ENCODE measurements at regions not wholly inside any gene's neighbourhood (a gene's known extent, or its start where the extent isn't known, plus 50 kb on each side); places are given as distances from the start of the nearest gene placed in this dataset.

DNA sequence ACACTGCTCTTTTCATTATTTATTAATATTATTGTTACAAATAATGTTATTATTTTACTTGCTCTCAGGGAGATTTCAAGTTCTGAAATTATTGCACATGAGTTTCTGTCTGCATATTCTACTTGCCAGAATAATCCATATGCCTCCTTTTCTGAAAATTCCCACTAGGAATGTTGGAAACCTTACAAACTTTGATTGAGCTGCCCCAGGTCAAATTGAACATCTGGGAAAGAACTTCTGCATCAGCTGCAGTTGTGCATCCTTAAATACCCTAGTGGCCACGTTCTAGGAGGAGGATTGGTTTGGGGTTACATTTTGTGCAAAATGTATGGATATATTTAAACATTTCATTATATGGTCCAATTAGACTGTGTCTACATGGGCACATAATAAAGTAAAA lies 1302.7 kb upstream of the PIK3C3 start:
- POLR2A ChIA-PET, result no interaction called here
- CTCF ChIA-PET, result no interaction called here

GRCh38 chr18:40651163-40651562 lies 1303.9 kb upstream of the PIK3C3 start:
- ChIA-PET POLR2A (no interaction called here), CTCF (no interaction called here)

DNA sequence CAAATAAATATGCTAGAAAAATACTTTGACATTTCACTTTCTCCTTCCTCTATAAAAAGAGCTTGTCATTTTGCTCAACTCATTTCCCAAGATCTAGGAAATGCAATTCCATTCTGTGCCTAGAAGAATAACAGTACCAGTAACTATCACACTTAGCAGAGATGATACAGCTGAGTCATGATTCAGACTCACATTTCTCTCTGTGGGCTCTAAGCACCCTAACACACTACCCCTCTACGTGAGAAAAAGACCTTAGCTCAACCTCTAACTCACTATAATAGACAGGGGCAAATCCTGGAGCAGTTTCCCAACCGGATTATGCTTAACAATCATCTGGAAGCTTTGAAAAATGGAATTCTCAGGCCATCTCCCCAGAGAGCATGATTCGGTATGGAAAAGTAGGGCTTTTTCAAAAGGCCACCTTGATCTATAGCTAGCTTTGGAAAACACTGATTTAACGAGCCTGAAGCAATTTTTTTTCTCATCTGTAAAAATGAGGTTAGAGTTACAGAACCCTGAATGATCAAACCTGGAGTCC lies 1312.3 kb upstream of the PIK3C3 start:
- ChIA-PET CTCF (interaction anchor here (0.6 kb wide), 1 partner anchor 951 kb away, joined by 3 read pairs; no protein-coding TSS in a partner anchor), POLR2A (no interaction called here)

DNA sequence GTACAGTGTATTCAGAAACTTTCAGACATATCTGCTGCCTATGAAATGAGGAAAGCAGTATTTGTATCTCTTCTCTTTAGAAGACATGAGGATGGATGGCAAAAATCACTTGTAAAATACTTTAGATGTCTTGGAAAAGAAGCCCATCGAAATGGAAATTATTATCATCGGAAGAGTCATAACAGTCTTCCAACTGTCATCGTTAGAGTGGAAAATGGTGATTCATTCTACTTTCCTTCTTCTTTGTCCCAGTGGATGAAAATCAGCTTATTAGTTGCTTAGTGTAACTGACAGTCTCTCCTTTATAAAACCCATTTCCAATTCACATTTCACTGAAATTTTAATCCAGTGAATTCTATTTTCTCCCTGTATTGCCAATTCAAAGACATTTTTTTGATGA lies 1323.7 kb upstream of the PIK3C3 start:
- POLR2A ChIA-PET, result no interaction called here
- CTCF ChIA-PET, result no interaction called here

DNA sequence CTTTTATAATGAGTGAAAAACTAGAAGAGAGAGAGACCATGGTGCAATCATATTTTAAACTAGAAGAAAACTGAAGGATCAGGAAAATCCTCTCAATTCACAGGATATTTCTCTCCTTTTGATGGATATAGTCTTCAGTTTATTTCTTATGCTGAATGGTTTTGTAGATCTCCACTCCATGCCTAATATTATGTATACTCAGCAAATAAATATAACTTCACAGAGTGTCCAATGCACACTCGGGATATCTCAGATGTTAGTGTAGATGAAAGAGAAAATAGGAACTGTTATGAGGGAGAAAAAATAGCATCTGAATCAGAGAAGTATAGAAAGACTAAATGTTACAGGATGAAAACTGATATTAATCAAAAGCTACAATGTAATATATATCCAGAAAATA lies 1324.5 kb upstream of the PIK3C3 start:
- ChIA-PET POLR2A (no interaction called here), CTCF (no interaction called here)

GRCh38 chr18:40624959-40625358 lies 1330.1 kb upstream of the PIK3C3 start:
- POLR2A ChIA-PET, result no interaction called here
- CTCF ChIA-PET, result no interaction called here

- CTCF ChIA-PET, result no interaction called here
- POLR2A ChIA-PET, result no interaction called here
Observed at GRCh38 chr18:40613721-40614120, 1341.3 kb upstream of the PIK3C3 start.

DNA sequence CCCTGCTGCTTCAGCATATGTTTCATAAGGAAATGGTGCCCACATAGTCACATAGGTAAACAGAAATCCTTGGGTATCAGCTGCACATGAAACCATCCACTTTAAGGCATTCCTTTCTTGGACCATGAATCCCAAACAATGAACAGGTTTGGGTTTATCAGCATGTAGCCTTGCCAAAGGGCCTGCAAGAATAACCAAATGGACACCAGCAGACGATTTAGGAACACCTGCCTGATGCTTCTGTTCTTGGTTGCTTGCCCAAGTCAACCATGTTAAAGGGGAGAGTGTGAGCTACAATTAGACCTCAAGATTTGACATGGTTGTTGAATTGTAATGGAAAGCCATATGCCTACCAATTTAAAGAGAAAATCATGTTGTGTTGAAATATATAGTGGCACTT lies 1342.7 kb upstream of the PIK3C3 start:
- ChIA-PET POLR2A (no interaction called here), CTCF (no interaction called here)

DNA sequence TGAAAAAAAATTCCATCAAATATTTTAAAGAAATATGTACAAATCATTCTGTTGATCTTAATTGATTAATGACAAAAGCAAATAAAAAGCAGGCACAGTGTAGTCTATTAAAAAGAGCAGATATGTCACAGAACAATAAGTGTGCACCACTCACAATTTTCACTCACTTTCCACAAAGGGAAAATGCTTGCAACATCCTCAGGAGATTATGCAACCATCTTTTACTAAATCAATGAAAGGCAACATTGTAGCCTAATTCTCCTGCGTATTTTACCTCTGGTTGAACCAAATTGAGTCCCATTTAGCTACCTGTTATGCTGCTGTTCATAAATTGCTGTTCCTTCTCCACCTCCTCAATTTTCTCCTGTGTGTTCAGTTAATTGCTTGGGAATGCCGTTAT lies 1346.8 kb upstream of the PIK3C3 start:
- POLR2A ChIA-PET, result no interaction called here
- CTCF ChIA-PET, result no interaction called here

- ChIA-PET CTCF (no interaction called here), POLR2A (no interaction called here)
Observed at GRCh38 chr18:40607542-40608148, 1347.4 kb upstream of the PIK3C3 start.

DNA sequence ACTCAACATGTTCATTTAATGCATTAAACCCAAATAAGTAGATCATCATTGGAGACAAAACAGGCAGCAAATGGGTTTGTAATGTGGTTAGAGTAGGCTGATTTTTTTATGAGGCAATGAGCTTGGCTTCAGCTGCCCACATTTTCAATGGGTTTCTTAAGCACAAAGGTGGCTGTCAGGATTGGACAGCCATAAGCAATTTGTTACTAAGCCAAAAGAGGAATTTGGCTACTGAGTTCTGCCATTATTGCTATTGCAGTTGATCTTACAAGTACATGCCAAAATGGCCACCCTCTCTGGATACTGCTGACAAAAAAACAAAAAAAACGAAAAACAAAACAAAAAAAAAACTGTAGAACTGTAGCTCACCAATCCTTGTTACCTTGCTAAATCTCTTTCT lies 1348.0 kb upstream of the PIK3C3 start:
- CTCF ChIA-PET, result no interaction called here
- POLR2A ChIA-PET, result no interaction called here

- ChIA-PET POLR2A (no interaction called here), CTCF (no interaction called here)
Observed at GRCh38 chr18:40583671-40584070, 1371.4 kb upstream of the PIK3C3 start.

GRCh38 chr18:40582105-40582504 lies 1372.9 kb upstream of the PIK3C3 start:
- ChIA-PET CTCF (no interaction called here), POLR2A (no interaction called here)

DNA sequence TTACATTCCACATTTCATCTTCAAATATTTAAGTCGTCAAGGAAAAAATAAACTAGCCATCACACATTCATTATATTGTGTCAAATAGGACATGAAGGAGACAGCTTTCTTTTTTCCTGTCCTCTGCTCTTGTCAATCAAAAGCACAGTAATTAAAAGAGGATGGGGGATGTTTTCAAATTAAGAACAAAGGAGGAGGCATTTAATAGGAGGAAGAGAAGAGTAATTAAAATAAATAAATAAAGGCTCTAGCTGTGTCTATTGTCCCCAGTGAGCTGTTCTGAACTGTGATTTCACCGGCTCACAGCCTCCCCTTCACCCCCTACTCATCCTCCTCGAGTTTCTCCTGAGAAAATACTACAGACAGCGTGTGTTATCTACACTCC lies 1377.1 kb upstream of the PIK3C3 start:
- POLR2A ChIA-PET, result no interaction called here
- CTCF ChIA-PET, result no interaction called here

DNA sequence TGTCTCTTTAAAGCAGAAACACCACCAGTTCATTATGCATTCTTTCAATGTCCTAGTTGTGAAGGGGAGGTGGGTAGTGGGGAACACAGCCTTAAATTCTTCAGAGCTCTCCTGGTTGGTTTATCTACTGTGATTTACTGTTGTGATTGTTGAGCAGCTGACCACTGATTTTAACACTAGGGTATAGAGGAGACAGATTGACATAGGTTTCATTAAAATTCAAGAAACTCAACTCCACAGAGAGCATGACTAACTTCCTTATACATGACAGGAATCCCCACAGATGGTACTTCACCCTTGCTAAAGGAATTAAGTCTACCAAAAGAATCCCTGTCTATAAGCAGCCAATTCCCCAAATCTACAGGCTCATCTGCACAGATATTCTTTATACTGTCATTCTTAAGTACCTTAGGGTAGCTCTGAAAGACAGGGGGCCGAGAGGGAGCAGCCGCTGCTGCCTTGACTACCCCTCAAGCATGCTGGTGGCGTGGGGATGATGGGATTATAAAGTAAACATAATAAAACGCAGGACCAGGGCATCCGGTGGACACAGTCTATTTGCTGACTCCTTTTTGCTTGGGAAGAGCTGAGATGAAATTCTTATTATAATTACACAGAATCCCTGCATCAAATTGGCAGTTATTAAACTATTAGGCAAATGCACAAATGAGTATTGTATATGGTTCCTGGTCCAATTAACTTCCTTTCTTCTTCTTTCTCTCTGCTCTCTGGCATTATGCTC lies 1377.6 kb upstream of the PIK3C3 start:
- ChIA-PET POLR2A (no interaction called here), CTCF (no interaction called here)

DNA sequence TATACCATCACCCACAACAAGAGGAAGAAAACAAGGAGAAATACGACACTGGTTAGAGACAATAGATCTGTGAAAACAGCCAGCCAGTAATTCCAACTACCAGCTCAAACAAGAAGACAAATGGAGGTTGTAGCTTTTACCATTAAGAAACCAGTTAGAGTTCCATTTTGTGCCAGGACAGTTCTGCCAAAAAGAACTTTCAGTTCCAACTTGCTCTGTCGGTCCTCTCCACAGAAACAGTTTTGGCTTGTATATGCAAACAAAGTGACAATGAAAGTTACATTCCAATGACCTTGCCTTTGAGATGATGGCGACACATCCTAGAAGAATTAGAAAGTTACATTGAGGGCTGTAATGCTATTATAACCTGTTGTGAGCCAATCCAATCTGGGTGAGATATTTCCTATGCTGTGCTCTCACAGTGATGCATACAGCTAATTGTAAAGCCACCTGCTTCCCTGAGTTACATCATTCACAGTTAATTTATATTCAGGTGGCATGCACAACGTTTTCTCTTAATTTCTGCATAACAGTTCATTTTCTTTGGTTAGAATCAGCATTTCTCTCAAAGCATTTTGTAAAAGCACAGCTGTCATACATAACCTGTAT lies 1378.4 kb upstream of the PIK3C3 start:
- CTCF ChIA-PET, result no interaction called here
- POLR2A ChIA-PET, result no interaction called here

GRCh38 chr18:40570615-40571014 lies 1384.4 kb upstream of the PIK3C3 start:
- ChIA-PET CTCF (no interaction called here), POLR2A (no interaction called here)

- CTCF ChIA-PET, result no interaction called here
- POLR2A ChIA-PET, result no interaction called here
Observed at GRCh38 chr18:40569605-40570004, 1385.4 kb upstream of the PIK3C3 start.

- POLR2A ChIA-PET, result no interaction called here
- CTCF ChIA-PET, result no interaction called here
Observed at GRCh38 chr18:40566510-40566844, 1388.6 kb upstream of the PIK3C3 start.

GRCh38 chr18:40565805-40566509 lies 1389.1 kb upstream of the PIK3C3 start:
- ChIA-PET POLR2A (no interaction called here), CTCF (no interaction called here)

DNA sequence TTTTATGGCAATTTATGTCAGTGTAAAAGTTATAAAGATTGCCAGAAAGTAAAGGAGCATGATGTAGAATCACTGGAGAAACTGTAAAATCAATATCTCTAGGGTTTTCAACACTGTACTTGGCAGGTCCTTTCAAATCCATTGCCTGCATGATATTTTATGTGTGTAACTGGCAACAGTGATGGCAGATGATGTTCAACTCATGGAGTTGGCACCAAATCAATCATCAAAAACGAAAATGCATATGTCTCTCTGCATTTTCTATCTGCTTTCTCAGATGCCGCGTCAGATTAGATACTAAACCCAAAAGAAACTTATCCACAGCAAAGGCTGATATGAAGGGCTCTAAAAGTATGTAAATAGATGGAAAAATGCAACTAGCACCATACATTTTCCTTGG lies 1395.5 kb upstream of the PIK3C3 start:
- ChIA-PET POLR2A (no interaction called here), CTCF (no interaction called here)

Data from activated CD8-positive, alpha-beta memory T cell treated with anti-CD3 and anti-CD28 coated beads for 36 hours (primary cell).